ENCODE measurements at regions not wholly inside any gene's neighbourhood (a gene's known extent, or its start where the extent isn't known, plus 50 kb on each side); places are given as distances from the start of the nearest gene placed in this dataset.

DNA sequence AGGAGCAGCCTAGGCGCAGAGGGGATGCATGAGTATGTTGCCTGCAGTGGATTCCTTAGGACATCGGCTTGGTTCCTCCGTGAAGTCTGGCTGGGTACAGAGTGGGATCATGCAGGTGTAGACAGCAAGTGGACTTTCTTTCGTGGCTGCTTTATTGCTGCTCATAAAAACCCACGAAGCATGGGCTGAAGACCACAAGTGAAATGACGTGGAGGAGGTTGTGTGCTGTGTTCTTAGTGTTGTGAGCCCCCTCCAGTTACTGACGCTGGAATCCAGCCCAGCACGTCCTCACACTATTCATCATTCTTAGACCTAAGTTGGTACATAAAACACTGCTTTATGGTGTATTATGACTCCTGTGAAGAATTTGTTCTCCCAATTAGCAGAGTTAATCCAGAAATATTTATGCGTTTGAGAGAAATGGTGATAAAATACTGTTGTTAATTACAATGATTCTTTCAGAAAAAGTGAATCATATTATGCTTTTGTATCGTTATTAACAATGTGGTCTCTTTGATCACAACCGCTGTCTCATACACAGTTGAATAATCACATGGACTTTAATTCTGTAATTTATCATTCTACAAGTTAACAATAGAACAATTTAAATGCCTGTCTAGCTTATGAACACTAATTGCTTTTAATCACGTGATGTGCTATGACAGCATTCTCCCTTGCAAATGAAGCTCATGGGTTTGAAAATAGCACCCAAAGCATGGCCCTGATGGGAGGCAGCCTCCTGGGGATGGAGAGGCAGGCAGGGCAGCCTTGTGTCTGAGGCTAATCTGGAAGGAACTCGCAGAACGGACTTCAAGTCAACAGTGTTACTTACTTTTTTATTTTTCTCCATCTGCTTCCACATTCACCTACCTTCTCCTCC is 233.9 kb upstream of the SYNDIG1 start:
- H3K36me3 Mint-ChIP-seq (ENCODE audit: low read depth), result no peaks in the 10 kb centered on the region
- H3K9me3 Mint-ChIP-seq, result no peaks in the 10 kb centered on the region
- Histone ChIP-seq H3K4me3 (ENCODE audit: low read length) (no peak overlapping the region), H3K27ac (ENCODE audit: low read depth in 1 of 2, low read length in 2 of 2) (no peak overlapping the region), H3K27me3 (ENCODE audit: control insufficient read depth in 1 of 2, insufficient read depth in 2 of 2, low read length in 2 of 2) (peaks cover 0 to 2% of the 10 kb centered on the region in 2 experiments), H3K36me3 (ENCODE audit: insufficient read depth, low read length) (no peaks in the 10 kb centered on the region), H3K4me1 (ENCODE audit: insufficient read depth, low read length) (no peaks in the 10 kb centered on the region), H3K9me3 (ENCODE audit: control insufficient read depth in 1 of 2, insufficient read depth in 1 of 2, low read length in 2 of 2) (no peaks in the 10 kb centered on the region)
- intact Hi-C loops (cut with DNase I, micrococcal nuclease), result no loop called here
- ChIA-PET CTCF (no interaction called here), POLR2A (interaction anchor here (0.9 kb wide), 1 partner anchor 12 kb away, joined by 3 read pairs; no protein-coding TSS in a partner anchor)
- no peak for ATAC-seq (ENCODE audit: poor library complexity)
- H3K4me3 Mint-ChIP-seq, result no peak overlapping the region
- H3K4me1 Mint-ChIP-seq (ENCODE audit: low read depth), result no peaks in the 10 kb centered on the region
- H3K27ac Mint-ChIP-seq, result no peak overlapping the region
- TF ChIP-seq, protein P1, sequence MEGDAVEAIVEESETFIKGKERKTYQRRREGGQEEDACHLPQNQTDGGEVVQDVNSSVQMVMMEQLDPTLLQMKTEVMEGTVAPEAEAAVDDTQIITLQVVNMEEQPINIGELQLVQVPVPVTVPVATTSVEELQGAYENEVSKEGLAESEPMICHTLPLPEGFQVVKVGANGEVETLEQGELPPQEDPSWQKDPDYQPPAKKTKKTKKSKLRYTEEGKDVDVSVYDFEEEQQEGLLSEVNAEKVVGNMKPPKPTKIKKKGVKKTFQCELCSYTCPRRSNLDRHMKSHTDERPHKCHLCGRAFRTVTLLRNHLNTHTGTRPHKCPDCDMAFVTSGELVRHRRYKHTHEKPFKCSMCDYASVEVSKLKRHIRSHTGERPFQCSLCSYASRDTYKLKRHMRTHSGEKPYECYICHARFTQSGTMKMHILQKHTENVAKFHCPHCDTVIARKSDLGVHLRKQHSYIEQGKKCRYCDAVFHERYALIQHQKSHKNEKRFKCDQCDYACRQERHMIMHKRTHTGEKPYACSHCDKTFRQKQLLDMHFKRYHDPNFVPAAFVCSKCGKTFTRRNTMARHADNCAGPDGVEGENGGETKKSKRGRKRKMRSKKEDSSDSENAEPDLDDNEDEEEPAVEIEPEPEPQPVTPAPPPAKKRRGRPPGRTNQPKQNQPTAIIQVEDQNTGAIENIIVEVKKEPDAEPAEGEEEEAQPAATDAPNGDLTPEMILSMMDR (IDR thresholded peaks at IDR 0.05), result no peak
- H3K27me3 Mint-ChIP-seq, result no peaks in the 10 kb centered on the region
- DNase-seq, result no peak

- no peaks in the 10 kb centered on the region for H3K9me3 Mint-ChIP-seq
- no peak overlapping the region for H3K4me3 ChIP-seq (ENCODE audit: low read length)
- no peak overlapping the region for H3K27ac Mint-ChIP-seq
- H3K4me3 Mint-ChIP-seq, result no peak overlapping the region
- no peaks in the 10 kb centered on the region for H3K9me3 ChIP-seq (ENCODE audit: control insufficient read depth in 1 of 2, insufficient read depth in 1 of 2, low read length in 2 of 2)
- no peak for DNase-seq
- TF ChIP-seq, protein P1 (IDR thresholded peaks at IDR 0.05), result no peak
- CTCF ChIA-PET, result no interaction called here
- no peaks in the 10 kb centered on the region for H3K36me3 Mint-ChIP-seq (ENCODE audit: low read depth)
- peaks cover 0 to 2% of the 10 kb centered on the region in 2 experiments for H3K27me3 ChIP-seq (ENCODE audit: control insufficient read depth in 1 of 2, insufficient read depth in 2 of 2, low read length in 2 of 2)
- no peaks in the 10 kb centered on the region for H3K4me1 Mint-ChIP-seq (ENCODE audit: low read depth)
- no peak for ATAC-seq (ENCODE audit: poor library complexity)
- intact Hi-C loops (cut with DNase I, micrococcal nuclease), result no loop called here
- no peaks in the 10 kb centered on the region for H3K27me3 Mint-ChIP-seq
- POLR2A ChIA-PET, result no interaction called here
- no peaks in the 10 kb centered on the region for H3K4me1 ChIP-seq (ENCODE audit: insufficient read depth, low read length)
- no peaks in the 10 kb centered on the region for H3K36me3 ChIP-seq (ENCODE audit: insufficient read depth, low read length)
- no peak overlapping the region for H3K27ac ChIP-seq (ENCODE audit: low read depth in 1 of 2, low read length in 2 of 2)
These were observed 239.0 kb upstream of the GGTLC1 start for GRCh38 chr20:24227600-24227999.

- ATAC-seq (ENCODE audit: poor library complexity) (no peak), DNase-seq (no peak)
- no peaks in the 10 kb centered on the region for H3K4me1 ChIP-seq (ENCODE audit: insufficient read depth, low read length)
- Mint-ChIP-seq H3K27ac (no peak overlapping the region), H3K36me3 (ENCODE audit: low read depth) (no peaks in the 10 kb centered on the region), H3K9me3 (peaks cover 4% of the 10 kb centered on the region), H3K27me3 (peaks cover 50% of the 10 kb centered on the region), H3K4me1 (ENCODE audit: low read depth) (peaks cover 7% of the 10 kb centered on the region), H3K4me3 (no peak overlapping the region)
- CTCF ChIA-PET, result interaction anchor here (0.6 kb wide), 1 partner anchor 1925 kb away, joined by 5 read pairs; no protein-coding TSS in a partner anchor
- H3K27me3 ChIP-seq (ENCODE audit: control insufficient read depth in 1 of 2, insufficient read depth in 2 of 2, low read length in 2 of 2), result peaks cover 22 to 33% of the 10 kb centered on the region in 2 experiments
- no peaks in the 10 kb centered on the region for H3K36me3 ChIP-seq (ENCODE audit: insufficient read depth, low read length)
- peaks cover 0 to 8% of the 10 kb centered on the region in 2 experiments for H3K9me3 ChIP-seq (ENCODE audit: control insufficient read depth in 1 of 2, insufficient read depth in 1 of 2, low read length in 2 of 2)
- no peak overlapping the region for H3K4me3 ChIP-seq (ENCODE audit: low read length)
- intact Hi-C loops (cut with DNase I, micrococcal nuclease), result no loop called here
- no peak overlapping the region for H3K27ac ChIP-seq (ENCODE audit: low read depth in 1 of 2, low read length in 2 of 2)
- POLR2A ChIA-PET, result no interaction called here
- TF ChIP-seq, protein P1 (IDR thresholded peaks at IDR 0.05), result no peak
These were observed 223.9 kb upstream of the GGTLC1 start for GRCh38 chr20:24212494-24212893.

All from CD4-positive, alpha-beta T cell (primary cell).